GM19035 (cell line): ENCODE measurements at regions not wholly inside any gene's neighbourhood (a gene's known extent, or its start where the extent isn't known, plus 50 kb on each side); places are given as distances from the start of the nearest gene placed in this dataset.
"Not testable (repeated sequence)": the region's sequence is repeated elsewhere in the genome, so short reads cannot be mapped to it uniquely, and the experiment has no call there.

Experiments
- ATAC-seq: cut with Tn5 transposase; IDR thresholded peaks from one replicate; pipeline ENCODE4 v1.9.1; 2021; ENCODE audit not compliant: unreplicated experiment

DNA sequence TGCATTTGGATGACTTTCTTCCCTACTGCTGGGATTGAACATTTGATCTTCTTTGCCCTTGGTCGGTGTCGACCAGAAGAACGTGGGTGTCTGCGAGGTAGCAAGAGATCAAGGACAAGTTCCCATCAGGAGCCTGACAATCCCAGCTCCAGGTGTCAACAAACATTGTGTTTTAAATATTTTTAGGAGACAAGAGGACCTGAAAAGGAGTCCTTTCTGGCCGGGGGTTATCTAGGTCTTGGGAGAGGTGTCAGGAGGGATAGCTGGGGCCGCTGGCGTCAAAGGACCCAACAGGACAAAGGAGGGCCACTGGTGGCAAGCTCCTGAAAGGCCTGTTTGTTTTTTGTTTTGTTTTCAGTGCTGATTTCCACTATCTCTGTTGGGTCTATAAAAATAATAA lies 308.4 kb upstream of the ERCC4 start:
- no peak for ATAC-seq

DNA sequence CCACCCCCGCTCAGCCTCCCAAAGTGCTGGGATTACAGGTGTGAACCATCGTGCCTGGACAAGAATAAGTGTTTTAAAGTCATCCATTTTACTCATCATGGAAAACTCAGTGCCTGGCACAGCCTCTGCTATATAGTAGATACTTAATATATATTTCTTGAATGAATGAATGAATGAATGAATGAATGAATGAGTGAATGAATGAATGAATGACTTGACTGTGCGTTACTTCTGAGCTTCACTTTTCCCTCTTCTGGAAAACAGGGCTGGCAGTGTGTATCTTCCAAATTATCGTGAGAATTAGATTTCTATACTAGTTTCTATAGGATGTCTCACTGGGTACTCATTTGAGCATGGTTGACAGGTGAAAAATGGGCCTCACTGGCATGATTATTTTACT lies 307.3 kb upstream of the ERCC4 start:
- ATAC-seq: no peak

DNA sequence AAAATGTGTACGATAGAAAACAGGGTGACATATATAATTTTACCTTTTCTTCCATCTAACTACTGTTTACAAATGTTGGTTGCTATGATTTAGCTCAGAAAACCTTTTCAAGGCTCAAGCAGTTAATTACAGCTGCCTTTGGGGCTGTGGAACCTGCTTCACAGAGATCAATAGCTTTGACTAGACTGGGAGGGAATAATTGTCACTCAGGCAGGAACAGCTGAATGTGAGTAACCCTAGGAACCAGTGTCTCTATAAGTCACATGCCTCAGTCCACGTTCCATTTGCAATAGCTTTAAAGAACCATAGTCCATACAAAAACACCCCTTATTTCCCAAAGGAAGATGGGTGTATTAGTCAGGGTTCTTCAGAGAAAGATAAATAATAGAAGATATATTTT lies 306.8 kb upstream of the ERCC4 start:
- ATAC-seq: no peak

DNA sequence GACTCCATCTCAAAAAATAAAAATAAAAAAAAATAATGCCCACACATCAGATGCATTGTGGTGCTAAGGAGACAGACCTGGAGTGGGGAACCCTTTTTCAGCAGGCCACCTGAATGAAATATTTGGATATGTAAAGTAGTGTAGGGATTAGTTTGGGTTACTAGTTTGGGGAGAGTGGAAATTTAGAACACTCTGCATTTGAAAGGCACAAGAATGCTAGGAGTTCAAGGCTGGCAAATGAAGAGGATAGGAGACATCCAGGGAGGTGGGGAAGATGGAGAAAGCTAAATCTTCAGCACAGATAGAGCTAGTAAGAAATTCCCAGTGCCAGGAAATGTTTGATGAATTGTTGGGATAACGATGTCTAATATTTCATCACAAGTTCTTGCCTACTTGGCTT lies 298.3 kb upstream of the ERCC4 start:
- ATAC-seq: no peak

DNA sequence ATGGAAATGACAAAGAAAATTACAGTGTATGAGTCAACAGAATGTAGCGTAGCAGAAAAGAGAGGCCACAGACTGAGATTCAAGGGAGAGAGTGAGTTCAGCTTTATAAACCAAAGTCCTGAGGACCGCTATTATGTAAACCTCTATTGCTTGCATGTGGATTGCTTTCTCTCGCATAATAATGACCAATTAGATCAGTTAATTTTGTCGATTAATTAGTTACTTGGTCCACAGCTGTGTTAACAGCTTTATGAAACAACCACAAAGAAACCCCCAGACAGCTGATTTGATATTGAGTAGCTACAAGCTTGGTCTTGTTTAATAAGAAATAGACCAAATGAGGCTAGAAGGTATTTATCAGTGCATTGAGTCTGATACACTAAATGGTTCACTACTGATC lies 291.8 kb upstream of the ERCC4 start:
- no peak for ATAC-seq

DNA sequence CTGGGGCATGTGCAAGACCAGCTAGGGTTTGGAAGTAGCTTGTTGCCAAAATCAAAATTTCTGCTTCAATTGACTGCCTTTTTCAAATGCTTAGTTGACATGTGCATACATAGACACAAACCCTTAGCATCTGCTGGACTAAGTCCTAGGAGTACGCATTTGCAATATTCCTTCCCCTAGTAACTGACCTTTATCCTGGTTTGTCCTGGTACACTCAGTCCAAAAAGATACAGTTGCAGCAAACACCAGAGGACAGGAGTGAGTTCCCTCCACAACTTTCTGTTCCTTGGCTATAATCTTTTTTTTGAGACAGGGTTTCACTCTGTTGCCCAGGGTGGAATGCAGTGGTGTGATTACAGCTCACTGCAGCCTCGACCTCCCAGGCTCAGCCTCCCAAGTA lies 290.2 kb upstream of the ERCC4 start:
- ATAC-seq: no peak

DNA sequence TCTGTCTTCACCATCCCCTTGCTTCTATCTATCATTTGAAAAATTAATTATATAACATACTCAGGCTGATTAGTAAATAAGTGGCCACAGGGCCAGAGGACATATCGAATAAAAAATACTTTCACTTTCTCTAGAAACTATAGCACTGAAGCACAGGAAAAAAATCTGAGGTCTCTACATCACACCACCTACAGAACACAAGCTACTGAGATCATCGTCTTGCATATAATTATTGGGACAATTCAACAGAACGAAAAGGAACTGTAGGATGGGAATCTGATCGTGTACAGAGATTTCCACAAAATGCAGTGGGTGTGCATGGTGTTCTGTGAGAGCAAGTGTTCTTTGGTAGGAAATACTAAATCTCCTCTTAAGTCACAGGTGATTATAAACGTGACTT lies 289.6 kb upstream of the ERCC4 start:
- ATAC-seq: no peak

DNA sequence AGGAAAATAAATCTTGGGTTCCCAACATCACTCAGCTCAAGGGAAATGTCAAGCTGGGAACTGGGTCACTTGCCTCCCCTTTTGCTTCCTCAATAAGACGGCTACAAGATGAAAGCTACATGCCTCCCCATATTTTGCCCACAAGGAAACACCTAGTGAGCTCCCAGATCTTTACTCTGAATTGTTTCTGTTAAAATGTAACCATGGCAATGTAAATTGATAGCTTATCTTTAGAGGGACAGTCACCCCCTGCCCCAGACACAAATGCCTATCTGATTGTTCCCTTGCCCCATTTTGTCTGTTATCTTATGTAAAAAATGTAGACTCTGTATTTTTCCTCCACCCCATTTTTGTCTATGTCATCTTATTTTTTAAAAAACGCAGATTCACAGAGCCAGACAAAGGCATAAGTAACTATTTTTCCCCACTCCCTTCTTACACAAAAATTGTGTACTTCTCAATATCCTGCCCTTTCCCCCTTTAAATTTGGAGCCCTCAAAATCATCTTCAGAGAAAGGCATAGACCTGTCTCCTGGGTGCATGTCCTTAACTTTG lies 288.7 kb upstream of the ERCC4 start:
- ATAC-seq: no peak

DNA sequence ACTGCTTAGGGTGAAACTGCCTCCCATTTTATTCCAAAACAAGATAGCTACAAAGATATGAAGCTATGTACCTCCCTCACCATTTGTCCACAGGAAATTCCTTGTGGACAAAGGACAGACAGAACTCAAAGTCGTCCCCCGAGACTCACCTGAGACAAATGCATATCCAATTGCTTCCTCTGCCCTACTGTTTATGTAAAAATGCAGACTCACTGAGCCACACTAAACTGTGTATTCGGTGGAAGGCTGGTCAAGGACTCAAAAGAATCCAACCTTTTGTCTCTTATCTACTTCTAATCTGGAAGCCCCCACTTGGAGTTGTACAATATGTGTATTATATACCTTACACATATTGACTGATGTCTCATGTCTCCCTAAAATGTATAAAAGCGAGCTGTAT lies 288.0 kb upstream of the ERCC4 start:
- ATAC-seq: no peak

DNA sequence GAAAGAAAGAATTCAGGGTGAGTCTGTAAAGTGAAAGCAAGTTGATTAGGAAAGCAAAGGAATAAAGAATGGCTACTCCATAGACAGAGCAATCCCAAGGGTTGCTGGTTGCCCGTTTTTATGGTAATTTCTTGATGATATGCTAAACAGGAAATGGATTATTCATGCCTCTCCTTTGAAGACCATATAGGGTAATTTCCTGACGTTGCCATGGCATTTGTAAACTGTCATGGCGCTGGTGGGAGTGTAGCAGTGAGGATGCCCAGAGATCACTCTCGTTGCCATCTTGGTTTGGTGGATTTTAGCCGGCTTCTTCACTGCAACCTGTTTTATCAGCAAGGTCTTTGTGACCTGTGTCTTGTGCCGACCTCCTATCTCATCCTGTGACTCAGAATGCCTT lies 287.4 kb upstream of the ERCC4 start:
- not testable (repeated sequence) for ATAC-seq

DNA sequence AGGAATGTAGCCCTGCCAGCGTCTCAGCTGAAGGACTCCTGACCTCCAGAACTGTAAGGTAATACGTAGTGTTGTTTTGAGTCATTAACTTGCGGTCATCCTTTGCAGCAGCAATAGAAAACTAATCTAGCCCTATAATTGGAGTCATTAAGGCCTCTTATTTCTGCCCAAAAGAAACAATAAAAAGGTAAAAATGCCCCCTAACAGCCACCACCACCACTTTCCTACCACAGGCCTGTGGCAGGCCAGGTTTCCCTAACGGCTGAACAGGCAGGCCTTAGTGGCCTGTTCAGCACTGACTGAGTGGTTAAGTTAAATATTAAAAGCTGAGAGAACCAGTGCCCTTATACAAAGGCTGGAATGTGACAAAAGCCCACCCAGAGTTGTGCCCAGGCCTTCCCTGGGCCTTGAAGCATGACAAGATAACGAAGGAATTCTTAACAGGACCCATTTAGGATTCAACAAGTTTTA lies 286.5 kb upstream of the ERCC4 start:
- ATAC-seq: no peak

DNA sequence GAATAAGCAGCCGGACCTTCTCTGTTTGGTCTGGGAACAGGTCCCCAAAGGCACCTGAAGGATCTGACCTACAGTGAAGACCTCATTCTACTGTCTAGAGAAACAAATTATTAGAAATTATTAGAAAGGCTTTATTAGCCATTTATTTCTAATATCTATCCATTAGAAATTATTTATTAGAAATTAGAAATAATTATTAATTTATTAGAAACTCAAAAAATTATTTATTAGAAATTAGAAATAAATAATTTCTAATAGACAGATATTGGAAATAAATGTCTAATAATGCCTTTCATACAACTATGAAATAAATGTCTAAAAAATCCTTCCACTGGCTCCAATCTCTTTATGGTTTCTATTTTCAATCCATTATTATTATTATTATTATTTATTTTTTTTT lies 285.7 kb upstream of the ERCC4 start:
- ATAC-seq: no peak

DNA sequence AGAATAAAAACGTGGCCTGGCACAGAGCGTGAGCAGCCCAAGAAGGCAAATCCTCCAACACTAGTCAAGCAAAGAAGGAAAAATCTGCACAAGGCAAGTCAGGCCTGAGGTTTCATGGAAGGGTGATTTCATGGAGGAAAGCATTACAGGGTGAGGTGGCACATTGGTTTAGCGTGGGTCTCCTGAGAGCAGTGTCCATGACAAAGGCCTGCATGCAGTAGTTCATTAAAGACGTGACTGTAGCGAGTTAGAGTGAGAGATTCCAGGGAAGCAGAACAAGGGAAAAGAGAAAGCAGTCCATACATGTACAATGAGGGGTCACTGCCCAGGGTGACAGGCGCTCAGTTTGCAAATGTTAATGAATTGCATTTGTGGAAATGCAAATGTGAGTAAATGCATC lies 285.0 kb upstream of the ERCC4 start:
- no peak for ATAC-seq

DNA sequence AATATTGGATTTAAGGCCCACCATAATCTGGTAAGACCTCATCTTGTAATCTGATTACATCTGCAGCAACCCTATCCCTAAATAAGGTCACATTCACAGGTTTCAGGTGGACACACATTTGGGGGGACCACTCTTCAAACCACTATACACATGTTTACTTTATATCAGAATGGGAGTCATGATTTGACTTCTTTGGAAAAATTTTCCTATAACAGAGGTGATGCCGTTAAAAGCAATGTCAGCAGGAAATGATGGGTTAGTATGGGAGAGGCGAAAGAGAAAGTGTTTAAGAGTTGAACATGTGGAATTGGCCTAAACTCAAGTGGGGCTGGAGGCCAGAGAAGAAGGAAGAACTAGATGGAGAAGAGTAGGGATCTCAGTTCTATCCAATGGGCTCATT lies 281.7 kb upstream of the ERCC4 start:
- no peak for ATAC-seq

DNA sequence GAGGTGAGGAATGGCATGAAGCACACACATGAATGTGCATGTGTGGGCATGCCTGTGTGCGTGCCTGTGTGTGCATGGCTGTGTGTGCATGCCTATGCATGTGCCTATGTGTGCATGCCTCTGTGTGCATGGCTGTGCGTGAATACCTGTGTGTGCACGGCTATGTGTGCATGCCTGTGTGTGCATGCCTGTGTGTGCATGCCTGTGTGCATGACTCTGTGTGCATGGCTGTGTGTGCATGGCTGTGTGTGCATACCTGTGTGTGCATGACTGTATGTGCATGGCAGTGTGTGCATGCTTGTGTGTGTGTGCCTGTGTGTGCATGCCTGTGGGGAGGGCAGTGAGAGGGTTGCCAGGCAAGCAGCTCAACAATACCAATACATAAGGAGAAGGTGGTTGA lies 276.5 kb upstream of the ERCC4 start:
- no peak for ATAC-seq

DNA sequence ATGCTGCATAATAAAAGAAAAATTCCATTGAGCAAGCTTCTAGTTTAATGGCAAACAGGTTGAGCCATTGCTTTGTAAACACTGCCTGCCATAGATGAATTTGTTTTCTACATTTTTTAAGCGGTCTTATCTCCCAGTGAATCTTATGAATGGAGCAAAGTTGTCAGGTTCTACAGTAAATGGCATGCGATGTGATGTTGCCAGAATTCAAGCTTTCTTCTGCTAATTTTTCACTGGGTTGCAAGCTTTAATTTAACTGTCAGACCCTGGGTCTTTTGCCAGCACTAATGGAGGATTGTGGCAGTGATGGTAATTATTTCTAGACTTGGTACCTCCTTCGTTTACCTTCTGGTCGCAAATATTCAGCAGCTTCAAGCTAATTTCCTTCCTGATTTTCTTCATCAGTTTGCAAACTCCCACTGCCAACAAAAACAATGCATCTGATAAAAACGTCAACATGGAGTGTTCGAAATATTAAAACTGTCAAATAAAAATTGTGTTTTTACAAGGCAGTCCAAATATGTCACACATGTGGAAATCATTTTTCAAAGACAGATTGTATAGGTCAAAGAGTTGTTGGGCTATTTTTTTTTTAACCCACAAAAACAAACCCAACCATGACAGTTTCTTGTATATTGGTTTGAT lies 274.2 kb upstream of the ERCC4 start:
- ATAC-seq: no peak

DNA sequence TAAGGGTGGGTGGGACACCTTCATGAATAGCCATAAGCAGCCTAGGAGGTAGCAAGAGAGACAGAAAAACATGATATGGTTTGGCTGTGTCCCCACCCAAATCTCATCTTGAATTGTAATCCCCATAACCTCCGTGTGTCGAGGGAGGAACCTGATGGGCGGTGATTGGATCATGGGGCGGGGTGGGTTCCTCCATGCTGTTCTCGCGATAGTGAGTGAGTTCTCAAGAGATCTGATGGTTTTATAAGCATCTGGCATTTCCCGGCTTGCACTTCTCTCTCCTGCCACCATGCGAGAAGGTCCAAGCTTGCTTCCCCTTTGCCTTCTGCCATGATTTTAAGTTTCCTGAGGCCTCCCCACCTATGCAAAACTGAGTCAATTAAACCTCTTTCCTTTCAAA lies 259.1 kb upstream of the ERCC4 start:
- ATAC-seq: no peak

DNA sequence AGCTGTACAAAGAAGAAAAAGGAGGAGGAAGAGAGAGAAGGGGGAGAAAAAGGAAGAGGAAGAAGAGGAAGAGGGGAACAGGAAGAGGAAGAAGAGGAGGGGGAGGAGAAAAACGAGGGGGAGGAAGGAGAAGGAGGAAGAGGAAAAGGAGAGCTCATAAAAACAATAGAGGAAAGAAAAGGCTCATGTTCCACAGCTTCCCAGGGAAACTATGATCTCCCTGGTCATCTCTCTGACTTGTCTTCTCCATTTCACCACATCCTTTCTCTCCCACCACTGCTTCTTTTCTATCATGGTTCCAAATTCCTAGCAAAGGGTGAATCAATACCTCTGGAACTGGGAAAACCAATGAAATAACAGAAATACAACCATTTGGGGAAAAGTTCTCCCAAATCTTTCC lies 254.1 kb upstream of the ERCC4 start:
- ATAC-seq: no peak

DNA sequence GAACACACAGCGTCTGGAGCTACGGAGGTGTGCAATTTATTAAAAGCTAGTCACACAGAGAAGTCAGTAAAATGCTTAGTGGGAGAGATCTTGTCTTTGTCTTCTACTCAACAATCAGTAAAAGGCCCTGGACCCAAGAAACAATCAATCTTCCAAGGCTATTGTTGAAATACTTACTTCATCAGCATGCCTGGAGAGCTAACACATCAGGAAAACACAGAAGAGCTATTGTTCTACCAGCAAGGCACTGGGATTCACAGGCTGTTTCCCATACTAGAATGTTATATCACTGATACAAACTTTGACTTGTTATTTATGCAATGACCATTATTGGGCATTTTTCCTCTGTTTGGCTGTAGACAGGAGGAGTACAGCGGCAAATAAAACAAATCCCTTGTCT lies 247.8 kb upstream of the ERCC4 start:
- ATAC-seq: no peak

DNA sequence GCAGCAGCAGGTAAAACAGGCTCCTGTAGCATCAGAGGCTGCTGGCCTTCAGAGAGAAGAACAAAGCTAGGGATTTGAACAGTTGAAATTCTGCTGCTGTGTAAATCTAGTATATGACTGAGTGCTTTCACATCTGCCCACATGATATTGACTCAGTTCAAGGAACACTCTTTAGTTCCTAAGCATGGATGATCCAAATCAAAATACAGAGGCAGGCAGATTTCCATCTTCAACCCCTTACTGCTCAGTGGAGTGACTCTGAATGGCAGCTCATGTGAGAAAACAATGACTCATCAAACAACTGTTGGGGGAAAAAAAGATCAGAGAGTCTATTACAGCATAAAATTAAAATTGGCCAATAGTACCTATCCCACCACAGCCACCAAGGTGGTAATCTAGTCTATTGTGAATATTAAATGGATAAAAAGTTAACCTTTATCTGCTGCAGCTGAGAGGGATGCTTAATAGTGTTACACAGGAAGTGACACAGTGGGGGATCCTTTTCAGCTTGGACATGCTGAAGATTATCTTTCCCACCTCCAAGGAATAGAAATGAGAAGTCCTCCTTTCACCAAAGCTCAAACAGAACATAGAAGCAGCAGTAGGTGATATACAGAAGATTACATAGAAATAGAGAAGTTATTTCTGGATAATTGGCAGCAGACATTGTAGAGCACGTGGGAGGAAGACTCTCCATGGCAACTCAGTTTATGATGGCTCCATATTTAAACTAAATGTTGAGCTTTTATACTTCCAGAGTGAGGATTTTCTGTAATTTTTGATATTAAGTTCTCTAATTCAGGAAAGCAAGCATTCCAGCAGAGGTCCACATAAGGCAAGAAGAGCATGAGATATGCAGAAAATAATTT lies 239.7 kb upstream of the ERCC4 start:
- no peak for ATAC-seq

DNA sequence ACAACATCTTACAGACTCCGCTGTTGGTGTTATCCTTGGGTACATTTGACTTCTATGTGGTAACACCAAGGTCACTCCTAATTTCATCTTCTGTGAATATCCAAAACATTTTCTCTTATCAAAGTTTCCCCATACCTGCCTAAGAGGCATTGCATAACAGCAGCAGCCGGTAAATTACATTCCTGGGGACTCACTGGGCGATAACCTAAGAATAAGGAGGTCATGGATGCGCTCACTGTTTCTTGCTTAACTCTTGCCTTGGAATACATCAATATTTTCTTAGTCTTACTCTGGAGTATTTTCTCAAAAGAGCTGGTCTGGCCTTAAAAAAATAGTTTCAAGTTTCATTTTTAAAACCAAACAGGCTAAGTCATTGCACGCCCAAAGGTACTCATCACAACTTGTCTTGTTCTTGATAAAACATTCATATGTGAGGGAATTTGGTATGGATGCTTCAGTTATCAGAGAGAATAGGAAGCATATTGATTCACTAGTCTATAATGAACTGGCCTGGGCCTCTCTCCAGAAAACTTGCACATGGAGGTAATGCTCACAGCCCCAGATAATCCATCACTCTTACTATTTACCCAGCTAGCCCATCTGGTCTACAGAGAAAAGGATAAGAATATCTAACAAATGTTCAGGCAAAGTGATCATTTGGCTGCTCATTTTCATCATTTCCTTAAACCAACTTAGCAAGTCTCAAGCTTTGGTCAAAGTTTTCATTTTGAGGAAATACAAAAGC lies 235.0 kb upstream of the ERCC4 start:
- ATAC-seq: no peak

DNA sequence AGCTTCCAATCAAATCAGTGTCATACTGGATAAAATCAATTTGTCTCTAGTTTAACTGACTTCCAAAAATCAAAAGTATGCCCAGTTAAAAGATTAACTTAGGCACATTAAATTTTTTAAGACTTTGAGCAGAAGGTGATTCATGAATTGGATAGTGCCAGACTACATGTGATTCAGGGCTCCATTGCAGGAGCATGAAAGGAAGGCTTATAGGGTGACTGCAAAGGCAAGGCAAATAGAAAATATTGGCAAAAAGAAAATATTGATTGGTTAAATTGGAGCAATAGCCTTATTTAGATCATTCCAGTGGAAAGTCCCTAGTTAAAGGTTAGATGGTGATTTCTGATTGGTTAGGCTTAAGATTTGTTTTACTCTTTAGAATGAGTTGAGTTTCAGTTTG lies 223.9 kb upstream of the ERCC4 start:
- ATAC-seq: no peak
